ENCODE measurements at regions not wholly inside any gene's neighbourhood (a gene's known extent, or its start where the extent isn't known, plus 50 kb on each side); places are given as distances from the start of the nearest gene placed in this dataset.

DNA sequence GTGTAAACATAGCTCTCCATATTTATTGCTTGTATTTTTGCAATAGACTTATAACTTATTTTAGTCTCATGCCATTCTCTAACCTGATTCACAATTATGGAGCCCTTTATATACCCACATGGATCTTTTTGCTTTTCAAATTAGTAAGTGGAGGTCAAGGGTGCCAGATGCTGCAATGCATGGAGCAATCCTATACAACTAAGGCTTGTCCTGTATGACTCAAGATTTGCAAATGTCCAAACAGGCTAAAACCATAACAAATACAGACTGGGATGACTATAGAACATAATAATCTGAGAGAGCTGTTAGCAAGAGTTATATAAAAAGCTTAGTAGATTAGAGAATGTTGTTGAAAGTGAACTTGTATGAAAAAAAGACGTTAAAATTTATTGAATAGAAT, 690.4 kb upstream of the NRXN1 start:
- Histone ChIP-seq H3K4me1 (no peaks in the 10 kb centered on the region), H3K27me3 (ENCODE audit: low read depth) (no peaks in the 10 kb centered on the region), H3K27ac (no peak overlapping the region), H3K36me3 (no peaks in the 10 kb centered on the region), H3K4me3 (no peak overlapping the region), H3K9me3 (no peaks in the 10 kb centered on the region)
- intact Hi-C loops (cut with DNase I), result no loop called here
- DNase-seq (no peak), ATAC-seq (no peak)
- TF ChIP-seq, protein P1, sequence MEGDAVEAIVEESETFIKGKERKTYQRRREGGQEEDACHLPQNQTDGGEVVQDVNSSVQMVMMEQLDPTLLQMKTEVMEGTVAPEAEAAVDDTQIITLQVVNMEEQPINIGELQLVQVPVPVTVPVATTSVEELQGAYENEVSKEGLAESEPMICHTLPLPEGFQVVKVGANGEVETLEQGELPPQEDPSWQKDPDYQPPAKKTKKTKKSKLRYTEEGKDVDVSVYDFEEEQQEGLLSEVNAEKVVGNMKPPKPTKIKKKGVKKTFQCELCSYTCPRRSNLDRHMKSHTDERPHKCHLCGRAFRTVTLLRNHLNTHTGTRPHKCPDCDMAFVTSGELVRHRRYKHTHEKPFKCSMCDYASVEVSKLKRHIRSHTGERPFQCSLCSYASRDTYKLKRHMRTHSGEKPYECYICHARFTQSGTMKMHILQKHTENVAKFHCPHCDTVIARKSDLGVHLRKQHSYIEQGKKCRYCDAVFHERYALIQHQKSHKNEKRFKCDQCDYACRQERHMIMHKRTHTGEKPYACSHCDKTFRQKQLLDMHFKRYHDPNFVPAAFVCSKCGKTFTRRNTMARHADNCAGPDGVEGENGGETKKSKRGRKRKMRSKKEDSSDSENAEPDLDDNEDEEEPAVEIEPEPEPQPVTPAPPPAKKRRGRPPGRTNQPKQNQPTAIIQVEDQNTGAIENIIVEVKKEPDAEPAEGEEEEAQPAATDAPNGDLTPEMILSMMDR (IDR thresholded peaks at IDR 0.05), result no peak

DNA sequence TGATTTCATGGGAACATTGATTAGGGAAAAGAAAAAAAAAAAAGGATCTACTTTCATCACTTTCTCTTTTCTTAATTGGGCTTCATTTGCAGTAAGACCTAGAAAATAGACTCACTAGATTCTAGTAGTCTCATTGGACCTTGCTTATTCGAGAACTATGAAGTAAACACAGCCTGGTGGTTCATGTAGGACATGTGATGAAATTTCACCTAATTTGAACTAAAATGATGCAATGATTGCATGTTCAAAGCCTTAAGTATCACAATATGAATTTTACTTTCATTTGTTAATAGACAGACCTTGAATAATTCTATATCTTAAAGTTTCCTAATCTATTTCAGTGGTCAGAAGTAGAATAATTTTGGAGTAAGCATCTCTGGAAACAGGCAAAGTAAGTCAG, 688.9 kb upstream of the NRXN1 start:
- Histone ChIP-seq H3K4me3 (no peak overlapping the region), H3K9me3 (no peaks in the 10 kb centered on the region), H3K36me3 (no peaks in the 10 kb centered on the region), H3K27ac (no peak overlapping the region), H3K27me3 (ENCODE audit: low read depth) (no peaks in the 10 kb centered on the region), H3K4me1 (no peaks in the 10 kb centered on the region)
- TF ChIP-seq, protein P1 (IDR thresholded peaks at IDR 0.05), result no peak
- intact Hi-C loops (cut with DNase I), result no loop called here
- ATAC-seq (no peak), DNase-seq (no peak)

DNA sequence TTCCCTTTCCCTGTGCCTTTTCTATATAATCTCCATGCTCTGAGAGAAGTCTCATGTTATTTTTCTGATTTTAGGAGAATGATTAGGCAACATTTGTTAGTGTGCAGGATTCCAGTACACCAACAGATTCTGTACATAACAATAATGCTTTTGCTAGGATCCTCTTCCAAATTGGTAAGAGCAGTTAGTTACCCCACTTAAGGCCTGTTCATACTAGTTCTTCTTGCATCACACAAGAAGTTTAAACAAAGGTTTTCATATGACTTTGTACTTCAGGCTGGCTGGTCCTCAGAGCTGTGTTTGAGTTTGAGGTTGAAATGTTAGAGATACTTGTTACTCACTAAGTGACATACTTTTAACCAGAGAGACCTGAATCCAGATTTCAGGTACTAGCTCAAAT, 686.9 kb upstream of the NRXN1 start:
- DNase-seq, result no peak
- H3K27me3 ChIP-seq (ENCODE audit: low read depth), result no peaks in the 10 kb centered on the region
- H3K4me1 ChIP-seq, result no peaks in the 10 kb centered on the region
- intact Hi-C loops (cut with DNase I), result no loop called here
- TF ChIP-seq, protein P1 (IDR thresholded peaks at IDR 0.05), result no peak
- no peak overlapping the region for H3K4me3 ChIP-seq
- no peaks in the 10 kb centered on the region for H3K9me3 ChIP-seq
- no peak overlapping the region for H3K27ac ChIP-seq
- H3K36me3 ChIP-seq, result no peaks in the 10 kb centered on the region
- ATAC-seq, result no peak

DNA sequence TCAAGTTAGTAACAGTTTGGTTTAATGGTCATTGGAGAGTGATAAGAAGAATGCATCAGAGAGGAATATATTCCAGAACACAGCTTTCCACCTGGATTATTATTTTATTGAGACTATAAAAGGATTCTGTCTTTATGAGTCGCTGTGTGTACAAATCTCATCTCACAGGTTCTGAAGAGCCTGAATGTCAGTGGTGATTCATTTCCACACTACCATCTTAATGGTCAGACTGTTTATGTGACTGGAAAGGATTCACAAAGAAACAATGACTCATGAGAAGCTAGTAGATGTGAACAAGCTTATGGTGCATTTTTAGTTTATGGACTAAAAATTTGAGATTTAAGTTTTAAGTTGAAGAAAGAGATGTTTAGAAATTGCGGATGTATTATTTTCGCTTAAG, 685.4 kb upstream of the NRXN1 start:
- Histone ChIP-seq H3K36me3 (no peaks in the 10 kb centered on the region), H3K4me3 (no peak overlapping the region), H3K9me3 (no peaks in the 10 kb centered on the region), H3K27me3 (ENCODE audit: low read depth) (no peaks in the 10 kb centered on the region), H3K4me1 (no peaks in the 10 kb centered on the region), H3K27ac (no peak overlapping the region)
- intact Hi-C loops (cut with DNase I), result no loop called here
- DNase-seq, result no peak
- TF ChIP-seq, protein P1 (IDR thresholded peaks at IDR 0.05), result no peak
- ATAC-seq, result no peak

DNA sequence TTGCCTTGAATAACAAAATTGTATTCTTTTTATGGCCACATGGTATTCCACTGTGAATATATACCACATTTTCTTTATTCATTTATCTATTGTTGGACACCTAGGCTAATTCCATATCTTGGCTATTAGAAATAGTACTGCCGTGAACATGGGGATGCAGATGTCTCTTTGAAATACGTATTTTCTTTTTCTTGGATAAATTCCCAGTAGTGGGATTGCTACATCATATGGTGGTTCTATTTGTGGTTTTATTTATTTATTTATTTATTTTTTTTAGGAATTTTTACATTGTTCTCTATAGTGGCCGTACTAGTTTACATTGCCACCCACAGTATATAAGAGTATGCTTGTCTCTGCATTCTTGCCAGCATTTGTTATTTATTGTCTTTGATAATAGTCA, 679.8 kb upstream of the NRXN1 start:
- TF ChIP-seq, protein P1 (IDR thresholded peaks at IDR 0.05), result no peak
- DNase-seq (no peak), ATAC-seq (no peak)
- Histone ChIP-seq H3K9me3 (no peaks in the 10 kb centered on the region), H3K4me3 (no peak overlapping the region), H3K36me3 (no peaks in the 10 kb centered on the region), H3K4me1 (no peaks in the 10 kb centered on the region), H3K27me3 (ENCODE audit: low read depth) (no peaks in the 10 kb centered on the region), H3K27ac (no peak overlapping the region)
- intact Hi-C loops (cut with DNase I), result no loop called here

DNA sequence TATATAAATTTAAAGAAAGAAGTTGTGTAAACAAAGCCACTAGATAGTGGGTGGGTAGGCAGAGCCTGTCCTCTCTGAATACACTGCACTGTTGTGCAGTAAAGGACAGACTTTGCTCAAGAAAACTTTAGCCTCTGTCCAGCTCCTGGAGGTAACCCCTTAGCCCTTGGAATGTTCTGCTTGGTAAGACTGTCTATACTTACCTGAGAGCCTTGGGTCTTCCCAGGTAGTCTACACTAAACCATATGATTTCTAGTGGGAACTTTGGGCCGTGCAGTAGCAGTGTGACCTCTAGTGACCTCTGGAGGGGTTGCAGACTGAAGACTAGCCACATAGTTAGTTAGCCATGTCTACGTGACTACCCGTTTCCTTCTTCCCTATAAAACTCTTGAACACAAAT, 678.3 kb upstream of the NRXN1 start:
- no peaks in the 10 kb centered on the region for H3K36me3 ChIP-seq
- no peaks in the 10 kb centered on the region for H3K27me3 ChIP-seq (ENCODE audit: low read depth)
- no peak overlapping the region for H3K4me3 ChIP-seq
- peak in 1 of 2 donors; percentile 47 for ATAC-seq
- intact Hi-C loops (cut with DNase I), result no loop called here
- TF ChIP-seq, protein P1 (IDR thresholded peaks at IDR 0.05), result no peak
- H3K4me1 ChIP-seq, result no peaks in the 10 kb centered on the region
- H3K9me3 ChIP-seq, result no peaks in the 10 kb centered on the region
- no peak overlapping the region for H3K27ac ChIP-seq
- no peak for DNase-seq
